ENCODE measurements at regions not wholly inside any gene's neighbourhood (a gene's known extent, or its start where the extent isn't known, plus 50 kb on each side); places are given as distances from the start of the nearest gene placed in this dataset.

DNA sequence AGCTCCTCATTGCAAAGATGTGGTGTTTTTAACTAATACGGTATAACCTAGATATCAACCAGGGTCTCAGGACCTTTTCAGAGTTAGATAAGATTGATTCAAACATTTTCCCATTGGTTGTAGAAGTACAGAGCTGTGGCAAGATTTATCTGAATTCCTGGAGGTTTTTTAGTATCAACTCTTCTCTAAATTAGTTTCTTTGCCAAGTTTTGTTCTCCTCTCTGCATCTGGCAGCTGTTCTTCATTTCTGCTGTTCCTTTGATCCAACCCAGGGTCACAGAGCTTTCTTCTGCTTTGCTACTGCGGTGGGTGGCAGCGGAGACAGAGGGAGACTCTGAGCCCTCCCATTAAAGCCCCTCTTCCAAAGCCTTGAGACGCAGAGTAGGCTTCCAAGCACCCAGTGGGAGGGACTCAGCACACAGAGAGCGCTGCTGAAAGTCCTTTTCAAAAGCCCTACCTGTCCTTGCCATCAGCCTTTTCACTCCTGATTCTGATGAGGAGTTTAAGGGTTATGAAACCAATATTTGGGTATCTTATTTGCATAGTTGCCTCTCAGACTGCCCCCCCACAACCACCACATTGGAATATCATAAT, 146.3 kb upstream of the EEPD1 start:
- no peak for DNase-seq (ENCODE audit: low read depth in 2 of 2)

DNA sequence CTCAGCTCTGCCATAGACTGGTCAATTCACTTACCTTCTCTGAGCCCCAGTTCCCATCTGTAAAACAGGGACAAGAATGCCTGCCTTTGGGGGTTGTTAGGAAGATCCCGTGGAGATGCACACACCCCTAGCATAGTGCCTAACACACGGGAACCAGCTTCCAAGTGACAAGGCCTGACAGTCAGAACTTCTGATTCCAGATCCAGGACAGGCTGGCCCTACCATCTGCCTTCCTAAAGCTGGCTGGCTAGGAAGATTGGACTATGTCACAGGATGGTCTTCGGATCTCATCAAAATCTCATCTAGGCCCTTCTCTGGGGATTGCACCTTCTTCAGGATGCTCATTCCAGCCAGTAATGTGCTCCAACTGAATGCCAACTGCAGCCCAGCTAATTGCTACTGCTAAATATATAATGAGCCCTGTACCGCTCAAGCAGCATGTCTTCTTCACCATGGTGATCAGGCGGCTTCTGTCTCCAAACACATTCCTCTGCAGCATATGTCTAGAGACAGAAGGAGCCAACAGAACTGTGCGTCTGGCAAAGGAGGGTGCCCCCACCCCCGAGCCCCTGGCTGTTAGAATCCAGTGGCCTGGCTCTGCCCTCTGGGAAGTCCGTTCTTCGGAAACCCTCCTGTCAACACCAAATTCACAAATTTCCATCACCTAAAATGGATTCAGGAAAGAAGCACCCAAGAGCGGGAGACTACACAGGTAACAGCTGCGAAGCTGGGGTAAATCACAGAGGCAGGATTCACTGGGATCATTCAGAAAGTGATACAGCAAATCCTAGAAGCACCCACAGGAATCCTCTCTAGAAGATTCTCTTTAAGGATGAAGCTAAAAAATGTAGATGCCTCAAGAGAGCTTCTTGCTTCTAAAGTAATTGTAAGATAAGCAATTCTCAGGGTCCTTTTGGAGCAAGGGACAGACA, 142.1 kb upstream of the EEPD1 start:
- DNase-seq (ENCODE audit: low read depth in 2 of 2) = no peak

DNA sequence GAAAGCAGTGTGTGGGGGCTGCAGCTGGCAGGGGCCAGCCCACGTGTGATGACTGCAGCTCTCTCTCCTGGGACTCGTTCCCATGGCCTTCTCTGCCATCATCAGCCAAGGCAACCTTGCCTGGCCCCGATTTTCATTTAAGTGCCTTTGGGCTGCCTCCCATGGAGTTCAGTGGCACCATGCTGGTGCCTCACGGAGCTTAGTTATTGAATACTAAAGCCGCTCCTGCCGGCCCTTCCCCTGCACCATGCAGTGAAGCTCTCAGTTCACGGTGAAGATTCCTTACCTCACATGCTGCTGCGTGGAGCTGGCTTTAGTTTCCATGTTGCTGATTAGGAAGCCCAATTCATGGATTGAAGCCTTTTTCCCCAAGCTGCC, 141.5 kb upstream of the EEPD1 start:
- DNase-seq (ENCODE audit: low read depth in 2 of 2) = no peak

GRCh38 chr7:36013246-36014014, 139.6 kb upstream of the EEPD1 start:
- no peak for DNase-seq (ENCODE audit: low read depth in 2 of 2)

DNA sequence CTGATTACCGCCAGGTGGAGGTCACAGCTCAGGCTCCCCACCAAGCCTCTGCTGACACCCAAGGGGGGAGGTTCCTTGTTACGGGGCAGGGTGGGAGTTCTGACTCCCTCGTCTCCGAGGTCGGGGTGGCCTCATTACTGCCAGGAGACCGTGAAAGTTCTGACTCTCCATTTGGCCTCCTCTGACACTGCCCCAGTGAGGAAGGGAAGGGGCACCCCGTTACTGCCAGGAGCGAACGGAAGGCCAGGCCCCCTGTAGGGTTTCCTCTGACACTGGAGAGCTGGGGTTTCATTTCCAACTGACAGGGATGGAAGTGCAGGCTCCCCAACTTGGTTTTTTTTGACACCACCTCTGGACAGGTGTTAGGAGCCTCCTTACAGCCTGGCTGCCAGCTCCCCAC, 138.1 kb upstream of the EEPD1 start:
- DNase-seq (ENCODE audit: low read depth in 2 of 2) = no peak

DNA sequence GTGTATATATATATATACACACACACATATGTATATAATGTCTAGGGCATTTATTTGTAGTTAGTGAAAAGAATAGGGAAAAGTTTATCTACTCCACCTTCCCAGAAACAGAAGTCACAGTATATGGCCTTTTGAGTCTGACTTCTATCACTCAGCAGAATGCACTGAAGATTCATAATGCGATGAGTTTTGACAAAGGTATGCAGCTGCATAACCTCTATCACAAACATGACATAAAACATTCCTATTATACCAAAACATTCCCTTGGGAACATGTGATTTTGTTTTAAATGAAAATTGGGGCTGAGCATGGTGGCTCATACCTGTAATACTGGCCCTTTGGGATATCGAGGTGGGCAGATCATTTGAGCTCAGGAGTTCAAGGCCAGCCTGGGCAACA, 137.3 kb upstream of the EEPD1 start:
- no peak for DNase-seq (ENCODE audit: low read depth in 2 of 2)

- DNase-seq (ENCODE audit: low read depth in 2 of 2) = no peak
Observed at GRCh38 chr7:36016648-36017047, 136.4 kb upstream of the EEPD1 start.

- no peak for DNase-seq (ENCODE audit: low read depth in 2 of 2)
Observed at GRCh38 chr7:36017111-36017510, 135.9 kb upstream of the EEPD1 start.

DNA sequence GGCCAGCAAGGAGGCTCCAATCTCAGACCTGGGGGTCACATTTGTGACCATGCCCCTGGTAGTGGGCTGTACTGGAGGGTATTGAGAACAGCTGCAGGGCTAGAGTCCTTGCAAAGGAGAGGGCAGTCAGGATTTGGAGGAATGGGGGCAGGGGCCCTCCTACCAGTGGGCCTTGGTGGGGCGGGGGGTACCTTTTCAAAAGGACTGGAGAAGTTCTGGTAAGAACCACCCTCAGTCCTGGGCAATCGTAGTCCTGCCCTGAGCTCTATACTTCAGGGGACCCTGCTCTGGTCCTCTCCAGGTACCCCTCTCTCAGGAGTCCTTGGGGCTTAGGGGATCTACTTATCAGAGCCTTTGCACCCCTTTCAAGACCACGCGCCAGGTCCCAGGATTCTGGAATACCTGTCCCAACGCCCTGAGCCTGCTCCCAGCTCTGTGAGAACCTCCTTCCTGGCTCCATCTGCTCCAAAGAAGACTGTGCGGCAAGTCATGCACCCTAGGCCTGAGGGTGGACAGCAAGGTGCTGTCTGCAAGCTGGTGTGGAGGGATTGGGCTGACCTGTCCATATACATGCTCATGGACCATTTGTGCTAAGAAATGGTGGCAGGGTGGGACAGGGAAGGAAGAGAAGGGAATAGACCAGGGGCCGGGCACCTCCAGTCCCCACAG, 134.1 kb upstream of the EEPD1 start:
- DNase-seq (ENCODE audit: low read depth in 2 of 2) = no peak

DNA sequence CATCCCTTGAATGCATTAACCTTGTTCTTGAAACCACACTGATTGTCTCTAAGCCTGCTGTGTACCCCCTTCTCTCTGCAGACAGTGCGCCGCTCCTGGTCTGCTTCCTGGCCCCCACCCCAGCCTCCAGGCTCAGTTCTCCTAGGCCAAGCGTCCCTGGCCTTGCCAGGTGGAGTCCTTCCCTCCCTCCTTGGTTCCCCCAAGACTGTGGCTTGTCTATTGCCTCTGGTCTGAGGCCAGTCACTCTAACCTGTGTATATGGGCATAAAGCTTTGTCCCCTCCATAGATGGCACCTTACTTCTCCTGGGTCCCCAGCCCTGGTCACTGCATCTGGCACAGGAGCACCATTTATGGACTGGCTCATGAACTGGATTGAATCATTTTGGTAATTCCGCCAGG, 133.5 kb upstream of the EEPD1 start:
- DNase-seq (ENCODE audit: low read depth in 2 of 2) = no peak

DNA sequence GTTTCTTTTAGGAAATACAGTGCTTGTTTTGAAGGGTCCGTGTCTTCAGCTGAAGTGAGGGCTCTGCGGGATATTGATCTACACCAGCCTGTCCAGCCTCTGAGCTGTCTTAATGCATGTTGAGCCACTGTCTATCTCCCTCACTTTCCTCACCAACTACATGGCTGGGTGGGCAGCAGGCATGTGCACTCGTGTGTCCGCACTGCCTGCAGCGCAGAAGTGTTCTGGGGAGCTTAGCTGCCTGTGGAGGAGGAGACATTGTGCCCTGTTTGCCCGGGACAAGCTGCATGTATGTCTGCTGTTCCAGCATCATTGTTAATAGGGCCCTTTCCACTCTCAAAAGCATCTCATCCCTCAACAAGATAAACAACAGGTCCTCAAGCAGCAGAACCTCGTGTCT, 133.1 kb upstream of the EEPD1 start:
- DNase-seq (ENCODE audit: low read depth in 2 of 2) = no peak

DNA sequence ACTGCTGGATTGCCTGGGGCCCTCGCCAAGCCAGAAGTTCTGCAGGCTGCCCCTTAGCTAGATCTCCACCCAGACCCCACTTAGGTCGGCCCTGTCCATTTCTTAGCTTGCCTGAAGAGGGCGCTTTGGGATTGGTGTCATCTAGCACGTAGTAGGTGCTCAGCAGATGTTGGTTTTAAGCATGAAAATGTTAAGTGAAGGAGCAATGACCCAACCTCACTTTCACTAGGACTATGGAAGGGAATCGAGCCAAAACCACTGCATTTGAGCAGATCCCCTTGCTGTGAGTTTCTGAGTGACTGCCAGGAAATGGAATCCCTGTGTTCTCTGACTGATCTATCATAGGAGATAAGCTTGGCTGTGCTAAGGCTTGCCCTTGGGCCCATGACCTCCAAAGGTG, 131.7 kb upstream of the EEPD1 start:
- no peak for DNase-seq (ENCODE audit: low read depth in 2 of 2)

GRCh38 chr7:36021917-36022550, 131.0 kb upstream of the EEPD1 start:
- no peak for DNase-seq (ENCODE audit: low read depth in 2 of 2)

- no peak for DNase-seq (ENCODE audit: low read depth in 2 of 2)
Observed at GRCh38 chr7:36023033-36023560, 130.0 kb upstream of the EEPD1 start.

GRCh38 chr7:36025190-36025589, 127.9 kb upstream of the EEPD1 start:
- no peak for DNase-seq (ENCODE audit: low read depth in 2 of 2)

DNA sequence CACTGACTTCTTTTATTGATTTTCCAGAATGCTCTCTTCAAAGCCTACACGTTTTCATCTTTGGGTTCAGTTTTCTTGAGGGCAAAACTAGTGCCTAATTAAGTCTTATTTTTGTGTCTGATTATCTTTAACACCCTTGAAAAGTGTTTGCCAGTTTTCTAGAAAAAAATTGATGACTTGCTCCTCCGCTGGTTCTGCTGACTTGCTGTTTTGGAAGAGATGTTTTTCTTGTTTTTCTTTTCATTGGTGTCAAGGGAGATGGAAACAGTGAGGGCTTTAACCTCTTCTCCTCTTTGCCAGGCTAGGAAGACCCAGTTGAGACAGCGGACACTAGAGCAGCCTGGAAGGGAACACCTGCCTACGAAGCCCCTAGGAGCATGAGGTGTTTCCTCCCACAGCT, 123.7 kb upstream of the EEPD1 start:
- DNase-seq (ENCODE audit: low read depth in 2 of 2) = no peak

DNA sequence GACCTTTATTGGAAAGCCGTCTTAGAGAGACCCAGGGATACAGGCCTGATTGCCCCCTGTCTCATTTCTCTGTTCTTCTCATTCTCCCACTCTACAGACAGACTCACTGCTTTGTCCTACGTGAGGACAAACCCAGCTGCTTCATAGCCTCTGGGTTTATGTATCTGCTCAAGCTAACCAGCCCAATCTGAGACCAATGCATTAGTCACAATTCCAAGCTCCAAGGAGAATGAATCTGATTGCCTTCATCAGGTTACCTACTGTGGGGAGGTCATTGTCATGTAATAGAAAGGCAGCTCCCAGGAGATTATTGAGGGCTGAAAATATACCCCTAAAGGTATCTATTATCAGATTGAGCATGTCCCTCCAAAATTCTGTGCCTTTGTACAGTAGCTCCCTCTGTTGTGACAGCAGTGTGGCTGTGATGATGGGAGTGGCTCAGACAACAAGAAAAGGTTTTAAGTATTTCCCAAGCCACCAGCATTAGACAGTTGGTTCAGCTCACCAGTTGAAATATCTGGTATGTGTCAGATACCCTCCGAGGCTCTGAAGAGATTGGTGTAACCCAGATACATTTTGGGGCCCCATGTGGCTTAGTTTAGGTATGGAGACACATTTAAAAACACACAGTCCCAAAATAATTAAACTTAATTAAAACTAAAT, 123.1 kb upstream of the EEPD1 start:
- DNase-seq (ENCODE audit: low read depth in 2 of 2) = no peak

GRCh38 chr7:36032361-36032818, 120.7 kb upstream of the EEPD1 start:
- no peak for DNase-seq (ENCODE audit: low read depth in 2 of 2)

GRCh38 chr7:36034020-36034419, 119.0 kb upstream of the EEPD1 start:
- no peak for DNase-seq (ENCODE audit: low read depth in 2 of 2)

- no peak for DNase-seq (ENCODE audit: low read depth in 2 of 2)
Observed at GRCh38 chr7:36035186-36035585, 117.9 kb upstream of the EEPD1 start.

- no peak for DNase-seq (ENCODE audit: low read depth in 2 of 2)
Observed at GRCh38 chr7:36036590-36036989, 116.5 kb upstream of the EEPD1 start.
